ENCODE measurements at regions not wholly inside any gene's neighbourhood (a gene's known extent, or its start where the extent isn't known, plus 50 kb on each side); places are given as distances from the start of the nearest gene placed in this dataset.

DNA sequence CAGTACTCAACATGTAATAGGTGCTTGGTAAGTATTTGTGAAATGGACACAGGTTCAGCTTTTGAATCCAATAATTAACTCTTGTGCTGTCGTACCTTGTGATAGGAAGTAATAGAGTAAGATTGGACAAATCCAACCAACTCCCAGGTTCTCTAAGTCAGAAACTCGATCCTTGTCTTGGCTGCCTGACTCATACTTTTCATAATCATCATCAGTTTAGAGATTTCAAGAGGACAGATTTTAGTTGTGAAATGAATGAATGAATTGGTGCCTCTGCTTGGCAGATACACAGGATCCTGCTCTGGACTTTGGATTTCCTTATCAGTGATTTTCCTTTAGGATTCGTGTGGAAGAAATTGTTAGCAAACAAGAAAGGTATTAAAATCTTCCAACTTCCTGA lies 1145.2 kb downstream of the AACS start:
- H3K9me2 ChIP-seq (ENCODE audit: low read depth, low read length) = no peaks in the 10 kb centered on the region
- no peaks in the 10 kb centered on the region for H3K79me2 ChIP-seq (ENCODE audit: insufficient read depth, low read length)
- no peaks in the 10 kb centered on the region for H4K20me1 ChIP-seq (ENCODE audit: insufficient read depth, low read length)
- no peaks in the 10 kb centered on the region for H3K4me1 ChIP-seq (ENCODE audit: insufficient read depth, low read length, severe bottlenecking)
- H3K27me3 ChIP-seq (ENCODE audit: insufficient read depth, low read length) = no peaks in the 10 kb centered on the region; the same call in 1 of the 2 replicates
- no peak for TF ChIP-seq CTCF (IDR thresholded peaks at IDR 0.05; ENCODE audit: low read length)
- no peak for TF ChIP-seq EZH2 (IDR thresholded peaks at IDR 0.05; ENCODE audit: borderline replicate concordance, low read length)
- no peaks in the 10 kb centered on the region for H3F3A ChIP-seq (ENCODE audit: insufficient read depth, low read length)
- no peak overlapping the region for H3K27ac ChIP-seq (ENCODE audit: low read depth, low read length, poor library complexity, severe bottlenecking)
- no peaks in the 10 kb centered on the region for H3K9me3 ChIP-seq (ENCODE audit: low read length)
- H3K9ac ChIP-seq (ENCODE audit: low read length) = no peak overlapping the region
- H3K4me2 ChIP-seq (ENCODE audit: low read length) = no peak overlapping the region
- no peak overlapping the region for H2AFZ ChIP-seq (ENCODE audit: low read length)
- no peak overlapping the region for H3K4me3 ChIP-seq (ENCODE audit: low read depth, low read length, poor library complexity, severe bottlenecking)
- no peaks in the 10 kb centered on the region for H3K36me3 ChIP-seq (ENCODE audit: insufficient read depth, low read length)

- TF ChIP-seq EZH2 (IDR thresholded peaks at IDR 0.05; ENCODE audit: borderline replicate concordance, low read length) (no peak), CTCF (IDR thresholded peaks at IDR 0.05; ENCODE audit: low read length) (no peak)
- H3K79me2 ChIP-seq (ENCODE audit: insufficient read depth, low read length) = no peaks in the 10 kb centered on the region
- no peak overlapping the region for H3K27ac ChIP-seq (ENCODE audit: low read depth, low read length, poor library complexity, severe bottlenecking)
- no peak overlapping the region for H3K9ac ChIP-seq (ENCODE audit: low read length)
- no peaks in the 10 kb centered on the region; the same call in 1 of the 2 replicates for H3K27me3 ChIP-seq (ENCODE audit: insufficient read depth, low read length)
- H3K4me2 ChIP-seq (ENCODE audit: low read length) = no peak overlapping the region
- no peaks in the 10 kb centered on the region for H3K4me1 ChIP-seq (ENCODE audit: insufficient read depth, low read length, severe bottlenecking)
- no peaks in the 10 kb centered on the region for H3K9me2 ChIP-seq (ENCODE audit: low read depth, low read length)
- no peak overlapping the region for H2AFZ ChIP-seq (ENCODE audit: low read length)
- no peaks in the 10 kb centered on the region for H3F3A ChIP-seq (ENCODE audit: insufficient read depth, low read length)
- H3K9me3 ChIP-seq (ENCODE audit: low read length) = no peaks in the 10 kb centered on the region
- no peaks in the 10 kb centered on the region for H4K20me1 ChIP-seq (ENCODE audit: insufficient read depth, low read length)
- no peaks in the 10 kb centered on the region for H3K36me3 ChIP-seq (ENCODE audit: insufficient read depth, low read length)
- H3K4me3 ChIP-seq (ENCODE audit: low read depth, low read length, poor library complexity, severe bottlenecking) = no peak overlapping the region
These were observed 1147.6 kb downstream of the AACS start for GRCh38 chr12:126212824-126213223.

DNA sequence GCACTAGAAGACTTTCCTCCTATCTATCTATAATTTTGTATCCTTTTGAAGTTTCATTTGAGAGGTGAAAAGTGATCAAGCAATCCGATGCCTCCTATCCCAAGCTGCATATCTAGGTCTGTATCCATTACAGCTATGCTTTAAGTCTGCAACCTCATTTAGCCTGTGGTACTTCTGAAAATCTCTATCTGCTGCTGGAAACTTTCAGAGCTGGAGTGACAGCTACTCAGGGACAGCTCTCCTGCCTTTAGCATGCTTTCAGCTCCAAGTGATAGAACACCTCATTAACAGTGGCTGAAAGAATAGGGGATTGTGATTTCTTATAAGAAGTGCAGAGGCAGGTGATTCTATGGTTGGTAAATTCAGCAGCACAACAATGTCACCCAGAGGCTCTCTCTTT lies 1153.5 kb downstream of the AACS start:
- no peaks in the 10 kb centered on the region for H3K36me3 ChIP-seq (ENCODE audit: insufficient read depth, low read length)
- TF ChIP-seq EZH2 (IDR thresholded peaks at IDR 0.05; ENCODE audit: borderline replicate concordance, low read length) (no peak), CTCF (IDR thresholded peaks at IDR 0.05; ENCODE audit: low read length) (no peak)
- no peak overlapping the region for H3K9ac ChIP-seq (ENCODE audit: low read length)
- no peaks in the 10 kb centered on the region for H3K27me3 ChIP-seq (ENCODE audit: insufficient read depth, low read length)
- H3K79me2 ChIP-seq (ENCODE audit: insufficient read depth, low read length) = no peaks in the 10 kb centered on the region
- no peaks in the 10 kb centered on the region for H3K4me1 ChIP-seq (ENCODE audit: insufficient read depth, low read length, severe bottlenecking)
- H3K4me2 ChIP-seq (ENCODE audit: low read length) = no peak overlapping the region
- no peaks in the 10 kb centered on the region for H3F3A ChIP-seq (ENCODE audit: insufficient read depth, low read length)
- H4K20me1 ChIP-seq (ENCODE audit: insufficient read depth, low read length) = no peaks in the 10 kb centered on the region
- no peak overlapping the region for H3K4me3 ChIP-seq (ENCODE audit: low read depth, low read length, poor library complexity, severe bottlenecking)
- H2AFZ ChIP-seq (ENCODE audit: low read length) = no peak overlapping the region
- no peaks in the 10 kb centered on the region for H3K9me3 ChIP-seq (ENCODE audit: low read length)
- H3K9me2 ChIP-seq (ENCODE audit: low read depth, low read length) = no peaks in the 10 kb centered on the region
- H3K27ac ChIP-seq (ENCODE audit: low read depth, low read length, poor library complexity, severe bottlenecking) = no peak overlapping the region
